Neural cell (in vitro differentiated cells): ENCODE measurements at regions not wholly inside any gene's neighbourhood (a gene's known extent, or its start where the extent isn't known, plus 50 kb on each side); places are given as distances from the start of the nearest gene placed in this dataset.

Experiments
- H2AFZ ChIP-seq: fragments of 200-600, 300-800 bp; sonication (generic), shearing (Covaris generic); 2 replicates; pipeline ENCODE4 v1.6.0; 2014; ENCODE audit warnings: low read depth, mild to moderate bottlenecking, antibody characterized with exemption, low read length, moderate library complexity
- H3F3A ChIP-seq: fragments of 200-600 bp; shearing (Covaris generic); 2 replicates; pipeline ENCODE4 v1.6.1; 2016; ENCODE audit warnings: mild to moderate bottlenecking, moderate library complexity, mixed read lengths, antibody characterized with exemption, low read length; ENCODE audit not compliant: insufficient read depth, poor library complexity, severe bottlenecking
- H3K27ac ChIP-seq: fragments of 200-600, 300-800 bp; sonication (generic), shearing (Covaris generic); 2 replicates; pipeline ENCODE4 v1.5.1; 2014; ENCODE audit warnings: mild to moderate bottlenecking, low read length, moderate library complexity
- H3K27me3 ChIP-seq: fragments of 300-800, 200-600 bp; sonication (generic), shearing (Covaris generic); 2 replicates; pipeline ENCODE4 v1.6.0; 2014; ENCODE audit warnings: mild to moderate bottlenecking, low read depth, low read length, moderate library complexity; ENCODE audit not compliant: insufficient read depth
- H3K36me3 ChIP-seq: fragments of 300-800, 200-600 bp; sonication (generic), shearing (Covaris generic); 2 replicates; pipeline ENCODE4 v1.5.1; 2014; ENCODE audit warnings: mild to moderate bottlenecking, antibody characterized with exemption, low read length, moderate library complexity; ENCODE audit not compliant: insufficient read depth
- H3K4me2 ChIP-seq: fragments of 300-800, 200-600 bp; sonication (generic), shearing (Covaris generic); 2 replicates; pipeline ENCODE4 v1.6.0; 2014; ENCODE audit warnings: mild to moderate bottlenecking, low read length
- H3K4me3 ChIP-seq: fragments of 300-800, 200-600 bp; sonication (generic), shearing (Covaris generic); 2 replicates; pipeline ENCODE4 v1.5.1; 2014; ENCODE audit warnings: mild to moderate bottlenecking, low read length, moderate library complexity
- H3K79me2 ChIP-seq: fragments of 200-600 bp; shearing (Covaris generic); replicated peaks from 2 replicates; pipeline ENCODE4 v1.6.0; 2014; ENCODE audit warnings: mild to moderate bottlenecking, low read length, moderate library complexity; ENCODE audit not compliant: insufficient read depth
- H3K9ac ChIP-seq: fragments of 300-800, 200-600 bp; sonication (generic), shearing (Covaris generic); 2 replicates; pipeline ENCODE4 v1.6.1; 2016; ENCODE audit warnings: mild to moderate bottlenecking, low read length, mixed read lengths
- H3K9me2 ChIP-seq: fragments of 200-600 bp; shearing (Covaris generic); 2 replicates; pipeline ENCODE4 v1.6.1; 2016; ENCODE audit warnings: mild to moderate bottlenecking, low read length, mixed read lengths; ENCODE audit not compliant: insufficient read depth
- H3K9me3 ChIP-seq: fragments of 200-600, 300-800 bp; sonication (generic), shearing (Covaris generic); 2 replicates; pipeline ENCODE4 v1.6.1; 2016; ENCODE audit warnings: mild to moderate bottlenecking, mixed run types, low read length, moderate library complexity, mixed read lengths
- H4K20me1 ChIP-seq: fragments of 200-600 bp; shearing (Covaris generic); 2 replicates; pipeline ENCODE4 v1.6.1; 2016; ENCODE audit warnings: mild to moderate bottlenecking, mixed run types; ENCODE audit not compliant: insufficient read depth
- CTCF ChIP-seq: fragments of 450-650 bp; IDR thresholded peaks from 2 replicates; pipeline ENCODE4 v1.5.1; 2014; ENCODE audit warnings: antibody characterized with exemption, mild to moderate bottlenecking, moderate library complexity; ENCODE audit not compliant: poor library complexity, severe bottlenecking
- EP300 ChIP-seq: fragments of 450-650 bp; conservative IDR thresholded peaks from 2 replicates; pipeline ENCODE4 v1.6.1; 2014; ENCODE audit warnings: antibody characterized with exemption, mild to moderate bottlenecking, moderate library complexity; ENCODE audit not compliant: poor library complexity, severe bottlenecking
- EZH2 ChIP-seq: fragments of 200-600, 300-800 bp; shearing (Covaris generic), sonication (generic); IDR thresholded peaks from 2 replicates; pipeline ENCODE4 v1.6.1; 2014; ENCODE audit warnings: antibody characterized with exemption, low read length, borderline replicate concordance, mild to moderate bottlenecking; ENCODE audit not compliant: insufficient read depth, poor library complexity, severe bottlenecking
- MXI1 ChIP-seq: fragments of 450-650 bp; conservative IDR thresholded peaks from 2 replicates; pipeline ENCODE4 v1.6.1; 2014; ENCODE audit warnings: antibody characterized with exemption, mild to moderate bottlenecking; ENCODE audit not compliant: poor library complexity, severe bottlenecking
- POLR2AphosphoS5 ChIP-seq: IDR thresholded peaks from 2 replicates; pipeline ENCODE4 v1.6.1; 2012
- RAD21 ChIP-seq: fragments of 450-650 bp; conservative IDR thresholded peaks from 2 replicates; pipeline ENCODE4 v1.6.1; 2014; ENCODE audit warnings: antibody characterized with exemption, mild to moderate bottlenecking, moderate library complexity
- REST ChIP-seq: IDR thresholded peaks from 2 replicates; pipeline ENCODE4 v1.6.1; 2012; ENCODE audit warnings: borderline replicate concordance
- SMC3 ChIP-seq: fragments of 450-650 bp; conservative IDR thresholded peaks from 2 replicates; pipeline ENCODE4 v1.6.1; 2014; ENCODE audit warnings: antibody characterized with exemption, mild to moderate bottlenecking, moderate library complexity; ENCODE audit not compliant: poor library complexity
- TAF1 ChIP-seq: IDR thresholded peaks from 2 replicates; pipeline ENCODE4 v1.6.1; 2012; ENCODE audit warnings: low read depth

DNA sequence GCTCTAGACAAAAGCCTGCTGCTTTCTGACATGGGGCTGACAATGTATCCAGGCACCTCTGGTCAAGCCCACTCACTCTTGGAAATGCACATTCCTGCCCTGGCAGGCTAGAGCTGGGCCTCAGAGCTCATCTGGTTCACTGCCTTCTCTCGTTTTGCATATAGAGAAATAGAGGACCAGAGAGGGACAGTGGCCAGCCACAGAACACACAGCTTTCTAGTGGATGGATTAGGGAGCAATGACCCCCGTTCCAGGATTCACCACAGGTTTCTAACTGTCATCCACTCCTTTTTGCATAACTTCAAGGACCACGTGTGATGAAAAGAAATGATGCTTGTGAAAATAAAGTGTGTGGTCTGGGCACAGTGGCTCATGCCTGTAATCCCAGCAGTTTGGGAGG lies 129.6 kb upstream of the IGSF21 start:
- Histone ChIP-seq H2AFZ (no peak overlapping the region), H3K27me3 (no peaks in the 10 kb centered on the region), H3K9me2 (no peaks in the 10 kb centered on the region), H3F3A (no peaks in the 10 kb centered on the region), H3K79me2 (no peaks in the 10 kb centered on the region), H3K9me3 (no peaks in the 10 kb centered on the region), H3K4me3 (no peak overlapping the region), H4K20me1 (no peaks in the 10 kb centered on the region), H3K36me3 (no peaks in the 10 kb centered on the region), H3K4me2 (no peak overlapping the region), H3K9ac (no peak overlapping the region), H3K27ac (no peak overlapping the region)
- TF ChIP-seq TAF1 = no peak
- TF ChIP-seq EZH2 = no peak
- no peak for TF ChIP-seq REST
- no peak for TF ChIP-seq MXI1
- TF ChIP-seq SMC3 = no peak
- no peak for TF ChIP-seq RAD21
- no peak for TF ChIP-seq EP300
- TF ChIP-seq POLR2AphosphoS5 = no peak
- no peak for TF ChIP-seq CTCF

GRCh38 chr1:17979815-17980214 lies 127.8 kb upstream of the IGSF21 start:
- Histone ChIP-seq H3F3A (no peaks in the 10 kb centered on the region), H3K27me3 (no peaks in the 10 kb centered on the region), H2AFZ (no peak overlapping the region), H3K27ac (no peak overlapping the region), H3K79me2 (no peaks in the 10 kb centered on the region), H3K36me3 (no peaks in the 10 kb centered on the region), H3K4me2 (no peak overlapping the region), H3K9me2 (no peaks in the 10 kb centered on the region), H3K4me3 (no peak overlapping the region), H3K9ac (no peak overlapping the region), H4K20me1 (no peaks in the 10 kb centered on the region), H3K9me3 (no peaks in the 10 kb centered on the region)
- TF ChIP-seq SMC3 = no peak
- TF ChIP-seq EZH2 = no peak
- no peak for TF ChIP-seq MXI1
- TF ChIP-seq REST = no peak
- TF ChIP-seq POLR2AphosphoS5 = no peak
- no peak for TF ChIP-seq TAF1
- no peak for TF ChIP-seq CTCF
- TF ChIP-seq EP300 = no peak
- no peak for TF ChIP-seq RAD21
